ENCODE measurements at regions not wholly inside any gene's neighbourhood (a gene's known extent, or its start where the extent isn't known, plus 50 kb on each side); places are given as distances from the start of the nearest gene placed in this dataset.

GRCh38 chr2:234611209-234611608 is 114.3 kb upstream of the ARL4C start:
- DNase-seq (ENCODE audit: low read depth in 2 of 2): no peak
- Histone ChIP-seq H3K27me3 (ENCODE audit: control insufficient read depth, insufficient read depth, low read length) (no peaks in the 10 kb centered on the region), H3K4me2 (ENCODE audit: extremely low read depth, insufficient read depth, low read length) (no peak overlapping the region), H3K9ac (ENCODE audit: insufficient read depth, low read length) (no peak overlapping the region), H3K27ac (ENCODE audit: insufficient read depth, low read length) (no peak overlapping the region), H3K79me2 (ENCODE audit: control insufficient read depth, insufficient read depth, low read length) (no peaks in the 10 kb centered on the region), H3K36me3 (ENCODE audit: control insufficient read depth, insufficient read depth, low read length) (no peaks in the 10 kb centered on the region), H3K9me3 (ENCODE audit: control insufficient read depth, insufficient read depth, low read depth, low read length) (no peaks in the 10 kb centered on the region), H4K20me1 (ENCODE audit: control insufficient read depth, extremely low read depth, insufficient read depth, low read length) (no peaks in the 10 kb centered on the region), H2AFZ (ENCODE audit: low read length) (no peak overlapping the region), H3K4me1 (ENCODE audit: control insufficient read depth, extremely low read depth, insufficient read depth, low read length) (no peaks in the 10 kb centered on the region), H3K4me3 (replicated peaks in 1 of 4; ENCODE audit: control extremely low read depth in 1 of 4, insufficient read depth in 1 of 4, low read depth in 3 of 4, low read length in 4 of 4) (no peak overlapping the region)
- TF ChIP-seq EZH2 (IDR thresholded peaks at IDR 0.05; ENCODE audit: low read length, missing control alignments) (no peak), CTCF (conservative IDR thresholded peaks at IDR 0.05 in 1 of 2, IDR thresholded peaks at IDR 0.05 in 1 of 2; ENCODE audit: low read depth in 1 of 2, low read length in 2 of 2) (peak; percentile 6 to 26)

GRCh38 chr2:234608946-234609345 is 112.1 kb upstream of the ARL4C start:
- DNase-seq (ENCODE audit: low read depth in 2 of 2): no peak
- no peaks in the 10 kb centered on the region for H3K36me3 ChIP-seq (ENCODE audit: control insufficient read depth, insufficient read depth, low read length)
- H3K27me3 ChIP-seq (ENCODE audit: control insufficient read depth, insufficient read depth, low read length): no peaks in the 10 kb centered on the region
- no peak overlapping the region for H2AFZ ChIP-seq (ENCODE audit: low read length)
- TF ChIP-seq CTCF (conservative IDR thresholded peaks at IDR 0.05 in 1 of 2, IDR thresholded peaks at IDR 0.05 in 1 of 2; ENCODE audit: low read depth in 1 of 2, low read length in 2 of 2): no peak
- no peak for TF ChIP-seq EZH2 (IDR thresholded peaks at IDR 0.05; ENCODE audit: low read length, missing control alignments)
- H3K4me2 ChIP-seq (ENCODE audit: extremely low read depth, insufficient read depth, low read length): no peak overlapping the region
- no peaks in the 10 kb centered on the region for H3K9me3 ChIP-seq (ENCODE audit: control insufficient read depth, insufficient read depth, low read depth, low read length)
- H3K79me2 ChIP-seq (ENCODE audit: control insufficient read depth, insufficient read depth, low read length): no peaks in the 10 kb centered on the region
- H4K20me1 ChIP-seq (ENCODE audit: control insufficient read depth, extremely low read depth, insufficient read depth, low read length): no peaks in the 10 kb centered on the region
- H3K9ac ChIP-seq (ENCODE audit: insufficient read depth, low read length): no peak overlapping the region
- no peaks in the 10 kb centered on the region for H3K4me1 ChIP-seq (ENCODE audit: control insufficient read depth, extremely low read depth, insufficient read depth, low read length)
- H3K27ac ChIP-seq (ENCODE audit: insufficient read depth, low read length): no peak overlapping the region
- H3K4me3 ChIP-seq (replicated peaks in 1 of 4; ENCODE audit: control extremely low read depth in 1 of 4, insufficient read depth in 1 of 4, low read depth in 3 of 4, low read length in 4 of 4): no peak overlapping the region

- no peak overlapping the region for H3K4me3 ChIP-seq (replicated peaks in 1 of 4; ENCODE audit: control extremely low read depth in 1 of 4, insufficient read depth in 1 of 4, low read depth in 3 of 4, low read length in 4 of 4)
- H3K4me1 ChIP-seq (ENCODE audit: control insufficient read depth, extremely low read depth, insufficient read depth, low read length): no peaks in the 10 kb centered on the region
- H3K4me2 ChIP-seq (ENCODE audit: extremely low read depth, insufficient read depth, low read length): no peak overlapping the region
- no peak overlapping the region for H3K9ac ChIP-seq (ENCODE audit: insufficient read depth, low read length)
- no peaks in the 10 kb centered on the region for H3K79me2 ChIP-seq (ENCODE audit: control insufficient read depth, insufficient read depth, low read length)
- no peak overlapping the region for H2AFZ ChIP-seq (ENCODE audit: low read length)
- TF ChIP-seq CTCF (conservative IDR thresholded peaks at IDR 0.05 in 1 of 2, IDR thresholded peaks at IDR 0.05 in 1 of 2; ENCODE audit: low read depth in 1 of 2, low read length in 2 of 2) (no peak), EZH2 (IDR thresholded peaks at IDR 0.05; ENCODE audit: low read length, missing control alignments) (no peak)
- DNase-seq (ENCODE audit: low read depth in 2 of 2): no peak
- no peaks in the 10 kb centered on the region for H4K20me1 ChIP-seq (ENCODE audit: control insufficient read depth, extremely low read depth, insufficient read depth, low read length)
- no peaks in the 10 kb centered on the region for H3K9me3 ChIP-seq (ENCODE audit: control insufficient read depth, insufficient read depth, low read depth, low read length)
- no peaks in the 10 kb centered on the region for H3K36me3 ChIP-seq (ENCODE audit: control insufficient read depth, insufficient read depth, low read length)
- no peak overlapping the region for H3K27ac ChIP-seq (ENCODE audit: insufficient read depth, low read length)
- H3K27me3 ChIP-seq (ENCODE audit: control insufficient read depth, insufficient read depth, low read length): no peaks in the 10 kb centered on the region
Measured at GRCh38 chr2:234607691-234608090, 110.8 kb upstream of the ARL4C start.
